GM18511 (cell line): ENCODE measurements at regions not wholly inside any gene's neighbourhood (a gene's known extent, or its start where the extent isn't known, plus 50 kb on each side); places are given as distances from the start of the nearest gene placed in this dataset.
A peak's percentile ranks its signal among the peaks of the same experiment; 100 is the strongest.
"Not testable (repeated sequence)": the region's sequence is repeated elsewhere in the genome, so short reads cannot be mapped to it uniquely, and the experiment has no call there.

Experiments used
- ATAC-seq: cut with Tn5 transposase; IDR thresholded peaks from one replicate; pipeline ENCODE4 v1.9.1; 2021; ENCODE audit warnings: mild to moderate bottlenecking, moderate library complexity; ENCODE audit not compliant: unreplicated experiment

- no peak for ATAC-seq
Observed at GRCh38 chr2:167607211-167607610, 640.2 kb downstream of the STK39 start.

GRCh38 chr2:167602122-167602521 is 645.3 kb downstream of the STK39 start:
- ATAC-seq: no peak

GRCh38 chr2:167599219-167599618 is 648.2 kb downstream of the STK39 start:
- no peak for ATAC-seq

- ATAC-seq: peak; percentile 88
Observed at GRCh38 chr2:167595839-167596471, 651.4 kb downstream of the STK39 start.

- ATAC-seq: no peak
Observed at GRCh38 chr2:167595021-167595420, 652.4 kb downstream of the STK39 start.

- ATAC-seq: no peak
Observed at GRCh38 chr2:167592441-167592840, 655.0 kb downstream of the STK39 start.

GRCh38 chr2:167582619-167583018 is 664.8 kb downstream of the STK39 start:
- no peak for ATAC-seq

- ATAC-seq: no peak
Observed at GRCh38 chr2:167581961-167582574, 665.3 kb downstream of the STK39 start.

- ATAC-seq: no peak
Observed at GRCh38 chr2:167579826-167580225, 667.6 kb downstream of the STK39 start.

GRCh38 chr2:167575276-167575675 is 672.1 kb downstream of the STK39 start:
- no peak for ATAC-seq

GRCh38 chr2:167572883-167573619 is 674.3 kb downstream of the STK39 start:
- ATAC-seq: no peak

- ATAC-seq: no peak
Observed at GRCh38 chr2:167570370-167570769, 677.0 kb downstream of the STK39 start.

- ATAC-seq: not testable (repeated sequence)
Observed at GRCh38 chr2:167563885-167564619, 675.8 kb downstream of the XIRP2 start.

- ATAC-seq: not testable (repeated sequence)
Observed at GRCh38 chr2:167558272-167558991, 670.2 kb downstream of the XIRP2 start.

GRCh38 chr2:167555098-167555720 is 666.9 kb downstream of the XIRP2 start:
- no peak for ATAC-seq

GRCh38 chr2:167553635-167554034 is 665.4 kb downstream of the XIRP2 start:
- ATAC-seq: no peak

- ATAC-seq: no peak
Observed at GRCh38 chr2:167551416-167551815, 663.1 kb downstream of the XIRP2 start.

GRCh38 chr2:167550448-167550847 is 662.2 kb downstream of the XIRP2 start:
- ATAC-seq: no peak

GRCh38 chr2:167548396-167548795 is 660.1 kb downstream of the XIRP2 start:
- no peak for ATAC-seq

GRCh38 chr2:167544602-167545001 is 656.3 kb downstream of the XIRP2 start:
- no peak for ATAC-seq
